ENCODE measurements at regions not wholly inside any gene's neighbourhood (a gene's known extent, or its start where the extent isn't known, plus 50 kb on each side); places are given as distances from the start of the nearest gene placed in this dataset.

- TF ChIP-seq CTCF (IDR thresholded peaks at IDR 0.05): no peak
- no peak for TF ChIP-seq EP300 (IDR thresholded peaks at IDR 0.05)
- Histone ChIP-seq H3K4me1 (ENCODE audit: insufficient read depth) (no peaks in the 10 kb centered on the region), H3K27ac (no peak overlapping the region), H3K4me3 (no peak overlapping the region), H3K36me3 (no peaks in the 10 kb centered on the region), H3K27me3 (no peaks in the 10 kb centered on the region), H3K9me3 (no peaks in the 10 kb centered on the region)
- DNase-seq: no peak
- intact Hi-C loops (cut with DNase I): no loop called here
Measured at GRCh38 chr3:157816296-157816695, 289.9 kb downstream of the SHOX2 start.

GRCh38 chr3:157815739-157816138 lies 290.5 kb downstream of the SHOX2 start:
- H3K27ac ChIP-seq: no peak overlapping the region
- no peaks in the 10 kb centered on the region for H3K4me1 ChIP-seq (ENCODE audit: insufficient read depth)
- H3K4me3 ChIP-seq: no peak overlapping the region
- TF ChIP-seq CTCF (IDR thresholded peaks at IDR 0.05) (no peak), EP300 (IDR thresholded peaks at IDR 0.05) (no peak), POLR2A (IDR thresholded peaks at IDR 0.05) (no peak)
- no peaks in the 10 kb centered on the region for H3K27me3 ChIP-seq
- no peak for DNase-seq
- intact Hi-C loops (cut with DNase I): no loop called here
- no peaks in the 10 kb centered on the region for H3K9me3 ChIP-seq
- WGBS, 3 donors: 71 to 80% (median 74%) methylated on average over 3 of the region's 3 CpGs
- H3K36me3 ChIP-seq: no peaks in the 10 kb centered on the region

- intact Hi-C loops (cut with DNase I): no loop called here
- 50 to 54% (median 51%) methylated on average over 3 of the region's 3 CpGs for WGBS, 3 donors
- TF ChIP-seq POLR2A (IDR thresholded peaks at IDR 0.05): no peak
- no peak for TF ChIP-seq CTCF (IDR thresholded peaks at IDR 0.05)
- no peak for TF ChIP-seq EP300 (IDR thresholded peaks at IDR 0.05)
- Histone ChIP-seq H3K27ac (no peak overlapping the region), H3K36me3 (no peaks in the 10 kb centered on the region), H3K4me1 (ENCODE audit: insufficient read depth) (no peaks in the 10 kb centered on the region), H3K4me3 (no peak overlapping the region), H3K27me3 (no peaks in the 10 kb centered on the region), H3K9me3 (no peaks in the 10 kb centered on the region)
- no peak for DNase-seq
Measured at GRCh38 chr3:157810924-157811718, 295.1 kb downstream of the SHOX2 start.

GRCh38 chr3:157807280-157807679 lies 298.9 kb downstream of the SHOX2 start:
- TF ChIP-seq CTCF (IDR thresholded peaks at IDR 0.05) (no peak), EP300 (IDR thresholded peaks at IDR 0.05) (no peak), POLR2A (IDR thresholded peaks at IDR 0.05) (no peak)
- H3K36me3 ChIP-seq: no peaks in the 10 kb centered on the region
- H3K27me3 ChIP-seq: no peaks in the 10 kb centered on the region
- no peak overlapping the region for H3K4me3 ChIP-seq
- intact Hi-C loops (cut with DNase I): no loop called here
- WGBS, 3 donors: 63 to 74% (median 67%) methylated on average over 3 of the region's 3 CpGs
- H3K27ac ChIP-seq: no peak overlapping the region
- H3K9me3 ChIP-seq: no peaks in the 10 kb centered on the region
- DNase-seq: no peak
- H3K4me1 ChIP-seq (ENCODE audit: insufficient read depth): no peaks in the 10 kb centered on the region
